Trophoblast cell (in vitro differentiated cells and primary cell): ENCODE measurements at regions not wholly inside any gene's neighbourhood (a gene's known extent, or its start where the extent isn't known, plus 50 kb on each side); places are given as distances from the start of the nearest gene placed in this dataset.
"Not testable (repeated sequence)": the region's sequence is repeated elsewhere in the genome, so short reads cannot be mapped to it uniquely, and the experiment has no call there.

Experiments used
- DNase-seq, 2 donors: peaks; one replicate each; pipeline ENCODE4 v3.0.0-alpha.2; 2016
- H2AFZ ChIP-seq: 2 replicates; pipeline ENCODE4 v1.6.1; 2013; ENCODE audit warnings: low read length, moderate library complexity, mild to moderate bottlenecking; ENCODE audit not compliant: insufficient read depth, poor library complexity
- H2AK5ac ChIP-seq: 2 replicates; pipeline ENCODE4 v1.6.1; 2013; ENCODE audit warnings: mild to moderate bottlenecking, low read length
- H2BK120ac ChIP-seq: 2 replicates; pipeline ENCODE4 v1.6.1; 2013; ENCODE audit warnings: low read length, mild to moderate bottlenecking, moderate library complexity; ENCODE audit not compliant: insufficient read depth, poor library complexity
- H2BK12ac ChIP-seq: 2 replicates; pipeline ENCODE4 v1.6.1; 2013; ENCODE audit warnings: mild to moderate bottlenecking, low read length, moderate library complexity
- H2BK5ac ChIP-seq: 2 replicates; pipeline ENCODE4 v1.6.1; 2013; ENCODE audit warnings: low read length, low read depth, moderate library complexity, mild to moderate bottlenecking; ENCODE audit not compliant: poor library complexity
- H3K14ac ChIP-seq: 2 replicates; pipeline ENCODE4 v1.6.1; 2013; ENCODE audit warnings: mild to moderate bottlenecking, low read length
- H3K18ac ChIP-seq: 2 replicates; pipeline ENCODE4 v1.6.1; 2013; ENCODE audit warnings: mild to moderate bottlenecking, low read length
- H3K23ac ChIP-seq: 2 replicates; pipeline ENCODE4 v1.6.1; 2013; ENCODE audit warnings: low read length
- H3K27ac ChIP-seq: 2 replicates; pipeline ENCODE4 v1.5.1; 2013; ENCODE audit warnings: low read depth, mild to moderate bottlenecking, inconsistent platforms, low read length, moderate library complexity
- H3K27me3 ChIP-seq: 2 replicates; pipeline ENCODE4 v1.6.1; 2013; ENCODE audit warnings: inconsistent platforms, mild to moderate bottlenecking, low read length, moderate library complexity; ENCODE audit not compliant: insufficient read depth
- H3K36me3 ChIP-seq, 2 experiments: 1 replicate in 1 of 2; 2 replicates in 1 of 2; pipeline ENCODE4 v1.6.1; 2013; ENCODE audit warnings: low read length in 2 of 2, mild to moderate bottlenecking in 2 of 2, moderate library complexity in 1 of 2; ENCODE audit not compliant: insufficient read depth in 2 of 2, control insufficient read depth in 1 of 2
- H3K4ac ChIP-seq: 2 replicates; pipeline ENCODE4 v1.6.1; 2013; ENCODE audit warnings: low read depth, mild to moderate bottlenecking, low read length, moderate library complexity
- H3K4me1 ChIP-seq, 2 experiments: 1 replicate in 1 of 2; 2 replicates in 1 of 2; pipeline ENCODE4 v1.6.1; 2013; ENCODE audit warnings: low read length in 2 of 2, mild to moderate bottlenecking in 2 of 2, moderate library complexity in 1 of 2; ENCODE audit not compliant: insufficient read depth in 2 of 2, control insufficient read depth in 1 of 2
- H3K4me2 ChIP-seq: 2 replicates; pipeline ENCODE4 v1.6.1; 2013; ENCODE audit warnings: inconsistent platforms, mild to moderate bottlenecking, low read length, moderate library complexity
- H3K4me3 ChIP-seq: 2 replicates; pipeline ENCODE4 v1.5.1; 2013; ENCODE audit warnings: mild to moderate bottlenecking, low read depth, low read length, inconsistent platforms
- H3K79me1 ChIP-seq: one replicate; pipeline ENCODE4 v1.6.1; 2013; ENCODE audit warnings: low read length
- H3K79me2 ChIP-seq: 2 replicates; pipeline ENCODE4 v1.6.1; 2013; ENCODE audit warnings: low read length, mild to moderate bottlenecking; ENCODE audit not compliant: control insufficient read depth, insufficient read depth, poor library complexity
- H3K9ac ChIP-seq: 2 replicates; pipeline ENCODE4 v1.6.1; 2013; ENCODE audit warnings: mild to moderate bottlenecking, low read length
- H3K9me3 ChIP-seq: 2 replicates; pipeline ENCODE4 v1.6.1; 2013; ENCODE audit warnings: low read depth, mild to moderate bottlenecking, control low read depth, inconsistent platforms, low read length; ENCODE audit not compliant: insufficient read depth
- H4K12ac ChIP-seq: 2 replicates; pipeline ENCODE4 v1.6.1; 2013; ENCODE audit warnings: low read depth, mild to moderate bottlenecking, low read length, moderate library complexity
- H4K8ac ChIP-seq: 2 replicates; pipeline ENCODE4 v1.6.1; 2013; ENCODE audit warnings: low read depth, mild to moderate bottlenecking, low read length, moderate library complexity
- H4K91ac ChIP-seq: one replicate; pipeline ENCODE4 v1.6.1; 2013; ENCODE audit warnings: low read depth, mild to moderate bottlenecking, low read length, moderate library complexity
- WGBS: extraction: QIAGEN DNeasy Blood & Tissue Kit; methylation state at CpG from one replicate; pipeline ENCODE4 v1.1.7; 2013; ENCODE audit warnings: missing lambda C conversion rate; ENCODE audit not compliant: insufficient read length, insufficient coverage; ENCODE audit errors: extremely low coverage; 5-methylcytosine and 5-hydroxymethylcytosine counted together

GRCh38 chr9:11704198-11704597 lies 989.0 kb upstream of the TYRP1 start:
- not testable (repeated sequence) for H2BK120ac ChIP-seq, H3K27me3 ChIP-seq, H3K4ac ChIP-seq, H2AK5ac ChIP-seq, H3K4me2 ChIP-seq, H3K23ac ChIP-seq, H3K4me3 ChIP-seq, H2BK5ac ChIP-seq, H3K18ac ChIP-seq, H3K79me1 ChIP-seq, H2AFZ ChIP-seq, H3K9me3 ChIP-seq, H3K27ac ChIP-seq, DNase-seq, H4K8ac ChIP-seq, H3K14ac ChIP-seq, H4K12ac ChIP-seq, H2BK12ac ChIP-seq, H3K79me2 ChIP-seq, H3K36me3 ChIP-seq, H3K4me1 ChIP-seq, H3K9ac ChIP-seq, H4K91ac ChIP-seq
- no CpG with 5 or more reads among the region's 1 CpG for WGBS

- Histone ChIP-seq H4K12ac (no peak overlapping the region), H2BK120ac (no peak overlapping the region), H3K36me3 (no peaks in the 10 kb centered on the region), H2BK12ac (no peak overlapping the region), H4K8ac (no peak overlapping the region), H3K23ac (no peak overlapping the region), H3K79me1 (no peaks in the 10 kb centered on the region), H3K9me3 (no peaks in the 10 kb centered on the region), H2AK5ac (no peak overlapping the region), H3K27ac (no peak overlapping the region), H3K4me2 (no peak overlapping the region), H3K14ac (no peak overlapping the region), H3K27me3 (no peaks in the 10 kb centered on the region), H4K91ac (no peak overlapping the region), H3K4me3 (no peak overlapping the region), H2BK5ac (no peak overlapping the region), H3K79me2 (no peaks in the 10 kb centered on the region), H3K4me1 (no peaks in the 10 kb centered on the region), H3K9ac (no peak overlapping the region), H2AFZ (no peak overlapping the region), H3K18ac (no peak overlapping the region), H3K4ac (no peak overlapping the region)
- WGBS: no CpG with 5 or more reads among the region's 2 CpGs
- no peak for DNase-seq
Measured at GRCh38 chr9:11708899-11709298, 984.3 kb upstream of the TYRP1 start.

- Histone ChIP-seq H4K12ac (no peak overlapping the region), H2AFZ (no peak overlapping the region), H2BK5ac (no peak overlapping the region), H3K9me3 (no peaks in the 10 kb centered on the region), H3K36me3 (no peaks in the 10 kb centered on the region), H3K4me3 (no peak overlapping the region), H3K4ac (no peak overlapping the region), H3K4me1 (no peaks in the 10 kb centered on the region), H3K79me1 (no peaks in the 10 kb centered on the region), H3K23ac (no peak overlapping the region), H3K14ac (no peak overlapping the region), H3K27ac (no peak overlapping the region), H3K4me2 (no peak overlapping the region), H3K9ac (no peak overlapping the region), H4K8ac (no peak overlapping the region), H4K91ac (no peak overlapping the region), H2BK12ac (no peak overlapping the region), H2AK5ac (no peak overlapping the region), H3K18ac (no peak overlapping the region), H3K27me3 (no peaks in the 10 kb centered on the region), H3K79me2 (no peaks in the 10 kb centered on the region), H2BK120ac (no peak overlapping the region)
- DNase-seq: no peak
- WGBS: no CpG with 5 or more reads among the region's 1 CpG
Measured at GRCh38 chr9:11709567-11709966, 983.6 kb upstream of the TYRP1 start.

- Histone ChIP-seq H2BK120ac (no peak overlapping the region), H3K4me1 (no peaks in the 10 kb centered on the region), H4K12ac (no peak overlapping the region), H3K18ac (no peak overlapping the region), H3K9ac (no peak overlapping the region), H3K79me1 (no peaks in the 10 kb centered on the region), H2AK5ac (no peak overlapping the region), H3K14ac (no peak overlapping the region), H3K36me3 (no peaks in the 10 kb centered on the region), H2BK12ac (no peak overlapping the region), H2BK5ac (no peak overlapping the region), H3K4me3 (no peak overlapping the region), H3K4ac (no peak overlapping the region), H3K27ac (no peak overlapping the region), H3K27me3 (no peaks in the 10 kb centered on the region), H3K79me2 (no peaks in the 10 kb centered on the region), H3K4me2 (no peak overlapping the region), H3K9me3 (no peaks in the 10 kb centered on the region), H2AFZ (no peak overlapping the region), H4K8ac (no peak overlapping the region), H4K91ac (no peak overlapping the region), H3K23ac (no peak overlapping the region)
- no peak for DNase-seq
- no CpG with 5 or more reads among the region's 2 CpGs for WGBS
Measured at GRCh38 chr9:11713077-11713476, 980.1 kb upstream of the TYRP1 start.
